ENCODE measurements at regions not wholly inside any gene's neighbourhood (a gene's known extent, or its start where the extent isn't known, plus 50 kb on each side); places are given as distances from the start of the nearest gene placed in this dataset.

GRCh38 chr17:72538443-72538842, 417.6 kb downstream of the SOX9 start:
- Histone ChIP-seq H3K27me3 (ENCODE audit: control insufficient read depth in 2 of 2, insufficient read depth in 2 of 2, low read length in 2 of 2) (no peaks in the 10 kb centered on the region), H3K4me1 (ENCODE audit: control insufficient read depth, extremely low read depth, insufficient read depth, low read length) (no peaks in the 10 kb centered on the region), H3K9me3 (replicated peaks; ENCODE audit: control insufficient read depth, insufficient read depth, low read length) (no peaks in the 10 kb centered on the region), H4K20me1 (replicated peaks; ENCODE audit: control insufficient read depth, extremely low read depth, insufficient read depth, low read length) (no peaks in the 10 kb centered on the region), H3K4me2 (ENCODE audit: insufficient read depth, low read length) (no peak overlapping the region), H2AFZ (ENCODE audit: low read depth, low read length) (no peak overlapping the region), H3K27ac (ENCODE audit: insufficient read depth, low read depth, low read length) (no peak overlapping the region), H3K36me3 (ENCODE audit: control insufficient read depth in 2 of 2, extremely low read depth in 1 of 2, insufficient read depth in 2 of 2, low read length in 2 of 2) (no peaks in the 10 kb centered on the region), H3K9ac (replicated peaks; ENCODE audit: extremely low read depth, insufficient read depth, low read length) (no peak overlapping the region), H3K79me2 (ENCODE audit: control insufficient read depth, insufficient read depth, low read length) (no peaks in the 10 kb centered on the region), H3K4me3 (replicated peaks in 1 of 3; ENCODE audit: insufficient read depth in 1 of 3, low read depth in 1 of 3, low read length in 3 of 3) (no peak overlapping the region), H3K9me1 (replicated peaks; ENCODE audit: control insufficient read depth, extremely low read depth, insufficient read depth, low read length) (no peaks in the 10 kb centered on the region)
- ChIA-PET POLR2A (no interaction called here), CTCF (interaction anchor here (2.6 to 3.2 kb wide), 2 partner anchors 18 to 1900 kb away, joined by 7 to 23 read pairs; no protein-coding TSS in a partner anchor)
- no peak for DNase-seq (ENCODE audit: low read depth, low spot score)
- no peak for FAIRE-seq
- intact Hi-C loops (cut with micrococcal nuclease) (loop anchor here (5.0 kb wide), 1 partner anchor 416 kb away; the partner anchor contains the start of gene SOX9), dilution Hi-C loops (cut with MboI; ENCODE audit: extremely low pct_ligation_motif_present, low sequenced_read_pairs) (no loop called here)
- TF ChIP-seq POLR2A (IDR thresholded peaks at IDR 0.05; ENCODE audit: low read depth, low read length) = no peak
- no peak for TF ChIP-seq POLR2AphosphoS5 (IDR thresholded peaks at IDR 0.05; ENCODE audit: insufficient read depth, low read depth, low read length)
- no peak for TF ChIP-seq JUN (IDR thresholded peaks at IDR 0.05; ENCODE audit: borderline replicate concordance, insufficient read depth, insufficient read length, low read depth)
- TF ChIP-seq, protein P1, sequence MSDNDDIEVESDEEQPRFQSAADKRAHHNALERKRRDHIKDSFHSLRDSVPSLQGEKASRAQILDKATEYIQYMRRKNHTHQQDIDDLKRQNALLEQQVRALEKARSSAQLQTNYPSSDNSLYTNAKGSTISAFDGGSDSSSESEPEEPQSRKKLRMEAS (IDR thresholded peaks at IDR 0.05; ENCODE audit: insufficient read depth, insufficient read length) = no peak
- no peak for TF ChIP-seq FOS (IDR thresholded peaks at IDR 0.05; ENCODE audit: borderline replicate concordance, insufficient read depth, low read length)
- no peak for TF ChIP-seq MYC (IDR thresholded peaks at IDR 0.05; ENCODE audit: low read depth, low read length)
- TF ChIP-seq, protein P2, sequence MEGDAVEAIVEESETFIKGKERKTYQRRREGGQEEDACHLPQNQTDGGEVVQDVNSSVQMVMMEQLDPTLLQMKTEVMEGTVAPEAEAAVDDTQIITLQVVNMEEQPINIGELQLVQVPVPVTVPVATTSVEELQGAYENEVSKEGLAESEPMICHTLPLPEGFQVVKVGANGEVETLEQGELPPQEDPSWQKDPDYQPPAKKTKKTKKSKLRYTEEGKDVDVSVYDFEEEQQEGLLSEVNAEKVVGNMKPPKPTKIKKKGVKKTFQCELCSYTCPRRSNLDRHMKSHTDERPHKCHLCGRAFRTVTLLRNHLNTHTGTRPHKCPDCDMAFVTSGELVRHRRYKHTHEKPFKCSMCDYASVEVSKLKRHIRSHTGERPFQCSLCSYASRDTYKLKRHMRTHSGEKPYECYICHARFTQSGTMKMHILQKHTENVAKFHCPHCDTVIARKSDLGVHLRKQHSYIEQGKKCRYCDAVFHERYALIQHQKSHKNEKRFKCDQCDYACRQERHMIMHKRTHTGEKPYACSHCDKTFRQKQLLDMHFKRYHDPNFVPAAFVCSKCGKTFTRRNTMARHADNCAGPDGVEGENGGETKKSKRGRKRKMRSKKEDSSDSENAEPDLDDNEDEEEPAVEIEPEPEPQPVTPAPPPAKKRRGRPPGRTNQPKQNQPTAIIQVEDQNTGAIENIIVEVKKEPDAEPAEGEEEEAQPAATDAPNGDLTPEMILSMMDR (IDR thresholded peaks at IDR 0.05; ENCODE audit: extremely low read depth in 1 of 2, insufficient read depth in 1 of 2, low read depth in 1 of 2, low read length in 2 of 2) = no peak
- no TSS peak for BruUV-seq (replicated peaks)
